DND-41 (cell line): ENCODE measurements at regions not wholly inside any gene's neighbourhood (a gene's known extent, or its start where the extent isn't known, plus 50 kb on each side); places are given as distances from the start of the nearest gene placed in this dataset.

ENCODE experiments used
- ATAC-seq: fragments of 200-7000 bp; cut with Tn5 transposase; 3 replicates; pipeline ENCODE4 v1.9.1; 2021; ENCODE audit warnings: low read depth; ENCODE audit not compliant: insufficient read depth
- DNase-seq: peaks from one replicate; pipeline ENCODE4 v3.0.0-alpha.2; 2020
- H2AFZ ChIP-seq: 2 replicates; pipeline ENCODE4 v1.6.0; 2012; ENCODE audit warnings: low read depth, low read length
- H3K27ac ChIP-seq: 2 replicates; pipeline ENCODE4 v1.5.1; 2012; ENCODE audit warnings: low read length, inconsistent platforms
- H3K27me3 ChIP-seq: fragments of 200-600 bp; sonication (generic); 2 replicates; pipeline ENCODE4 v1.6.0; 2012; ENCODE audit warnings: low read length, mild to moderate bottlenecking, inconsistent platforms; ENCODE audit not compliant: insufficient read depth, poor library complexity
- H3K36me3 ChIP-seq: 2 replicates; pipeline ENCODE4 v1.5.1; 2012; ENCODE audit warnings: low read length, inconsistent platforms; ENCODE audit not compliant: insufficient read depth
- H3K4me1 ChIP-seq: 2 replicates; pipeline ENCODE4 v1.5.1; 2012; ENCODE audit warnings: mild to moderate bottlenecking, low read length; ENCODE audit not compliant: insufficient read depth
- H3K4me2 ChIP-seq: 2 replicates; pipeline ENCODE4 v1.6.0; 2012; ENCODE audit warnings: mild to moderate bottlenecking, moderate library complexity, low read length, inconsistent platforms; ENCODE audit not compliant: insufficient read depth
- H3K4me3 ChIP-seq, 2 experiments: fragments of 200-600 bp in 1 of 2; shearing (Covaris generic) in 1 of 2; 2 replicates each; pipeline ENCODE4 v1.5.1; 2012 to 2016; ENCODE audit warnings: inconsistent platforms in 2 of 2, low read length in 2 of 2, mild to moderate bottlenecking in 2 of 2, low read depth in 1 of 2, moderate library complexity in 1 of 2
- H3K79me2 ChIP-seq: 2 replicates; pipeline ENCODE4 v1.6.0; 2012; ENCODE audit warnings: low read length, inconsistent platforms; ENCODE audit not compliant: insufficient read depth
- H3K9ac ChIP-seq: 2 replicates; pipeline ENCODE4 v1.6.0; 2012; ENCODE audit warnings: low read depth, mild to moderate bottlenecking, inconsistent platforms, low read length, moderate library complexity
- H3K9me3 ChIP-seq: 2 replicates; pipeline ENCODE4 v1.5.1; 2012; ENCODE audit warnings: low read length, moderate library complexity, mild to moderate bottlenecking, inconsistent platforms; ENCODE audit not compliant: insufficient read depth, severe bottlenecking
- H4K20me1 ChIP-seq: 2 replicates; pipeline ENCODE4 v1.6.0; 2012; ENCODE audit warnings: low read length; ENCODE audit not compliant: insufficient read depth
- EZH2 ChIP-seq: IDR thresholded peaks from 3 replicates; pipeline ENCODE4 v1.6.1; 2012; ENCODE audit warnings: borderline replicate concordance, low read depth, mild to moderate bottlenecking, moderate library complexity, low read length, inconsistent platforms; ENCODE audit not compliant: severe bottlenecking
- TF ChIP-seq, protein P1 (sequence below): IDR thresholded peaks from 2 replicates; pipeline ENCODE4 v1.5.1; 2012; ENCODE audit warnings: borderline replicate concordance, low read length, moderate library complexity, mild to moderate bottlenecking; ENCODE audit not compliant: poor library complexity, severe bottlenecking; ENCODE audit errors: extremely low read depth

DNA sequence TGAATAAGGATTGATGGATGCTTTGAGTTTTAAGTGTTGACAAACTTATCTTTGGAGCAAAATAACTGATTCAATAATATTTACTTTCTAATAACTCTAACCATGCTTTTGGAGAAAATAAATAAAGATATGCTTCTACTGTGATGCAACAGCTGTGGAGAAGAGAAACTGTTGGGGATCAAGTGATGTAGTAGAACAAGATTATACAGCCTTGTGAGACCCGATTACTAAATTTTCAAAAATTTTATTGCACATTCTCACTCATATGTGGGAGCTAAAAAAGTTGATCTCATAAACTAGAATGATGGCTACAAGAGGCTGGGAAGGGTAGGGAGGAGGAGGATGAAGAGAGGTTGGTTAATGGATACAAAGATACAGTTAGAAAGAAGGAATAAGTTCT lies 85.5 kb upstream of the OXGR1 start:
- Histone ChIP-seq H3K27me3 (no peaks in the 10 kb centered on the region), H3K36me3 (no peaks in the 10 kb centered on the region), H3K4me2 (no peak overlapping the region), H3K79me2 (no peaks in the 10 kb centered on the region), H3K4me3 (no peak overlapping the region), H3K9me3 (peaks cover 6% of the 10 kb centered on the region), H3K4me1 (no peaks in the 10 kb centered on the region), H2AFZ (no peak overlapping the region), H3K27ac (no peak overlapping the region), H3K9ac (no peak overlapping the region), H4K20me1 (no peaks in the 10 kb centered on the region)
- ATAC-seq (no peak), DNase-seq (no peak)
- TF ChIP-seq EZH2: no peak
- TF ChIP-seq, protein P1, sequence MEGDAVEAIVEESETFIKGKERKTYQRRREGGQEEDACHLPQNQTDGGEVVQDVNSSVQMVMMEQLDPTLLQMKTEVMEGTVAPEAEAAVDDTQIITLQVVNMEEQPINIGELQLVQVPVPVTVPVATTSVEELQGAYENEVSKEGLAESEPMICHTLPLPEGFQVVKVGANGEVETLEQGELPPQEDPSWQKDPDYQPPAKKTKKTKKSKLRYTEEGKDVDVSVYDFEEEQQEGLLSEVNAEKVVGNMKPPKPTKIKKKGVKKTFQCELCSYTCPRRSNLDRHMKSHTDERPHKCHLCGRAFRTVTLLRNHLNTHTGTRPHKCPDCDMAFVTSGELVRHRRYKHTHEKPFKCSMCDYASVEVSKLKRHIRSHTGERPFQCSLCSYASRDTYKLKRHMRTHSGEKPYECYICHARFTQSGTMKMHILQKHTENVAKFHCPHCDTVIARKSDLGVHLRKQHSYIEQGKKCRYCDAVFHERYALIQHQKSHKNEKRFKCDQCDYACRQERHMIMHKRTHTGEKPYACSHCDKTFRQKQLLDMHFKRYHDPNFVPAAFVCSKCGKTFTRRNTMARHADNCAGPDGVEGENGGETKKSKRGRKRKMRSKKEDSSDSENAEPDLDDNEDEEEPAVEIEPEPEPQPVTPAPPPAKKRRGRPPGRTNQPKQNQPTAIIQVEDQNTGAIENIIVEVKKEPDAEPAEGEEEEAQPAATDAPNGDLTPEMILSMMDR: no peak

DNA sequence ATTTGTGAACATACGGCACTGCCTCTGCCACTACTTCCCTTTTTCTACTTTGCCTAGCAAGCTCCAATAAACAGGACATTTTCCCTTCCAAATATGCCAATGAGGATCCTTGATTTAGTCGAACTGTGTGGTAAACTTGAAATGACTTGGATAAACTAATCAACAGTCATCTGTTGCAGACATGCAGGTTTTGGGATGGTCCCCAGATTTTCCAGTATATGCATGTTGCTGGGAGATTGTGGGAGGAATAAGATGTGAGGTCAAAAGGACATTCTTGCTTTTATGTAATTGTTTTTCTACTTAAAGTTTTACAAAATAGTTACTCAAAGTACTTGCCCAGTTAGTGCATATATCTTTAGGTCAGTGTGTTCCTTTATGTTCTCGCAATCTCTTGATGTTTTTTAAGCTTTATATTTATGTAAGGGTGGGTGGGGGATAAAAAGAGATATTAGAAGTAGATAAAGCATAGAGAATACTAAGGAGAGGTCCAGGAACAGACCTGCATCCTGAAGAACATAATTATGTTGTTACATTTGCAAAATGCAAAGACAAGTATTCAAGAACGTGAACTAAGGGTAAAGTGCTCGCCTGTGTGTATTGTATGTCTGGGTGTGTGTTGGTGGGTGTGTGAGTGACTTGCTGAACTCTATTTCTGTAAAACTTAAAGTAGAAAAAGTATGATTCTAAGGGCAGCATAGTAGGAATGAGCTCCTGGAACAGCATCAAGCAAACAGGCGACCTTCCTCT lies 88.4 kb upstream of the OXGR1 start:
- no peak for DNase-seq
- Histone ChIP-seq H4K20me1 (no peaks in the 10 kb centered on the region), H2AFZ (no peak overlapping the region), H3K27me3 (no peaks in the 10 kb centered on the region), H3K9ac (no peak overlapping the region), H3K27ac (no peak overlapping the region), H3K4me1 (no peaks in the 10 kb centered on the region), H3K36me3 (no peaks in the 10 kb centered on the region), H3K79me2 (no peaks in the 10 kb centered on the region), H3K4me2 (no peak overlapping the region), H3K4me3 (no peak overlapping the region), H3K9me3 (peaks cover 4% of the 10 kb centered on the region)
- no peak for ATAC-seq
- TF ChIP-seq, protein P1: no peak
- no peak for TF ChIP-seq EZH2

DNA sequence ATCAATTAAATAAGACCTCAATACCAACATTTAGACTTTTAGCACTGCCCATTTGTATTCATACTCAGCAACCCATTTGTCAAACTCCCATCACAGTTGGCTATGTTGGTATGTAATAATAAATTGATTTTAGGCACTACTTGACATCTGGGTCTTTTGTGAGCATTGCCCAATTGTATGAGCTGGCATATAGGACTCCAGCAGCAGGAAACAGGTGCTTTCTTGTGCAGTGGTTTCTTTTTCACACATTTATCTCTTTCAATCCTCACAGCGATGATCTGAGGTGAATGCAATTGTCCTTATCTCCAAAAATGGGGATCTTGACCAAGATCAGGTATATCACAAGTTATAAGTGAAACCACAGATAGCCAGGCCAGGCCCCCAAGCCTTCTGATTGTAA lies 96.9 kb upstream of the OXGR1 start:
- no peaks in the 10 kb centered on the region for H3K36me3 ChIP-seq
- H3K4me3 ChIP-seq: no peak overlapping the region
- no peaks in the 10 kb centered on the region for H4K20me1 ChIP-seq
- no peaks in the 10 kb centered on the region for H3K79me2 ChIP-seq
- no peak overlapping the region for H3K4me2 ChIP-seq
- H3K27me3 ChIP-seq: no peaks in the 10 kb centered on the region
- TF ChIP-seq, protein P1: no peak
- TF ChIP-seq EZH2: no peak
- ATAC-seq (no peak), DNase-seq (no peak)
- no peak overlapping the region for H3K9ac ChIP-seq
- peaks cover 7% of the 10 kb centered on the region for H3K9me3 ChIP-seq
- no peak overlapping the region for H2AFZ ChIP-seq
- H3K4me1 ChIP-seq: no peaks in the 10 kb centered on the region
- H3K27ac ChIP-seq: no peak overlapping the region
